ENCODE measurements at regions not wholly inside any gene's neighbourhood (a gene's known extent, or its start where the extent isn't known, plus 50 kb on each side); places are given as distances from the start of the nearest gene placed in this dataset.

DNA sequence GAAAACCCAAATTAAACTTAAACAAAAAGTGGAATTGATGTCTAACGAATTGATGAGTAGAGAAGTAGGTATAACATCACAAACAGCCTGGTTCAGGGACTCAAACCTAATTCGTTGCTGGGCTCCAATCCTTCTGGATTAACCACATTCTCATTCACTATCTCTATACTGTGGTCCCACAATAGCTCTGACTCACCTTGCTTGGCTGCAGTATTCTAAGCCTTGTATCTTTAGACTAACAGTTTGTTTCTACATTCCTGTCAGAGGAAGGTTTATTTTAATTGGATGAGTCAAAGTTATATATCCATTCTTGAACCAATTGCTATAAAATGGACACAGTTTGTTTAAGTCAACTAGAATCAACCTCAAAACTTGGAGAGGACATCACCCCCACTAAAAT, 530.5 kb upstream of the PTCHD4 start:
- TF ChIP-seq, protein P1, sequence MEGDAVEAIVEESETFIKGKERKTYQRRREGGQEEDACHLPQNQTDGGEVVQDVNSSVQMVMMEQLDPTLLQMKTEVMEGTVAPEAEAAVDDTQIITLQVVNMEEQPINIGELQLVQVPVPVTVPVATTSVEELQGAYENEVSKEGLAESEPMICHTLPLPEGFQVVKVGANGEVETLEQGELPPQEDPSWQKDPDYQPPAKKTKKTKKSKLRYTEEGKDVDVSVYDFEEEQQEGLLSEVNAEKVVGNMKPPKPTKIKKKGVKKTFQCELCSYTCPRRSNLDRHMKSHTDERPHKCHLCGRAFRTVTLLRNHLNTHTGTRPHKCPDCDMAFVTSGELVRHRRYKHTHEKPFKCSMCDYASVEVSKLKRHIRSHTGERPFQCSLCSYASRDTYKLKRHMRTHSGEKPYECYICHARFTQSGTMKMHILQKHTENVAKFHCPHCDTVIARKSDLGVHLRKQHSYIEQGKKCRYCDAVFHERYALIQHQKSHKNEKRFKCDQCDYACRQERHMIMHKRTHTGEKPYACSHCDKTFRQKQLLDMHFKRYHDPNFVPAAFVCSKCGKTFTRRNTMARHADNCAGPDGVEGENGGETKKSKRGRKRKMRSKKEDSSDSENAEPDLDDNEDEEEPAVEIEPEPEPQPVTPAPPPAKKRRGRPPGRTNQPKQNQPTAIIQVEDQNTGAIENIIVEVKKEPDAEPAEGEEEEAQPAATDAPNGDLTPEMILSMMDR (IDR thresholded peaks at IDR 0.05; ENCODE audit: insufficient read depth, low read length, poor library complexity, severe bottlenecking): no peak
- TF ChIP-seq EZH2phosphoT487 (conservative IDR thresholded peaks at IDR 0.05; ENCODE audit: low read length): no peak
